H9 (cell line): ENCODE measurements at regions not wholly inside any gene's neighbourhood (a gene's known extent, or its start where the extent isn't known, plus 50 kb on each side); places are given as distances from the start of the nearest gene placed in this dataset.
"Not testable (repeated sequence)": the region's sequence is repeated elsewhere in the genome, so short reads cannot be mapped to it uniquely, and the experiment has no call there.

Source experiments
- DNase-seq: peaks from one replicate; pipeline ENCODE4 v3.0.0-alpha.2; 2017
- H2AFZ ChIP-seq: one replicate; pipeline ENCODE4 v1.6.1; 2013; ENCODE audit warnings: mild to moderate bottlenecking, low read length, control low read depth, moderate library complexity
- H2AK5ac ChIP-seq: 2 replicates; pipeline ENCODE4 v1.6.1; 2013; ENCODE audit warnings: low read length, control low read depth, mixed read lengths; ENCODE audit not compliant: insufficient read length
- H2BK120ac ChIP-seq: one replicate; pipeline ENCODE4 v1.6.1; 2013; ENCODE audit warnings: low read depth, mild to moderate bottlenecking, low read length, control low read depth, inconsistent platforms; ENCODE audit not compliant: poor library complexity, severe bottlenecking
- H2BK12ac ChIP-seq: 2 replicates; pipeline ENCODE4 v1.6.1; 2013; ENCODE audit warnings: low read length, control low read depth, mixed read lengths, low read depth; ENCODE audit not compliant: insufficient read length
- H2BK15ac ChIP-seq: 2 replicates; pipeline ENCODE4 v1.6.1; 2013; ENCODE audit warnings: low read depth, low read length, control low read depth
- H2BK20ac ChIP-seq: one replicate; pipeline ENCODE4 v1.6.1; 2013; ENCODE audit warnings: low read depth, mild to moderate bottlenecking, low read length, control low read depth, inconsistent platforms; ENCODE audit not compliant: poor library complexity, severe bottlenecking
- H2BK5ac ChIP-seq: 2 replicates; pipeline ENCODE4 v1.6.1; 2013; ENCODE audit warnings: low read length, control low read depth, mixed read lengths; ENCODE audit not compliant: insufficient read length
- H3K14ac ChIP-seq: 2 replicates; pipeline ENCODE4 v1.6.1; 2013; ENCODE audit warnings: low read length, control low read depth; ENCODE audit not compliant: insufficient read depth
- H3K18ac ChIP-seq: 2 replicates; pipeline ENCODE4 v1.6.1; 2013; ENCODE audit warnings: low read depth, mild to moderate bottlenecking, mixed read lengths, low read length, control low read depth; ENCODE audit not compliant: insufficient read length
- H3K23ac ChIP-seq: 2 replicates; pipeline ENCODE4 v1.6.1; 2013; ENCODE audit warnings: low read length, control low read depth, mixed read lengths, low read depth; ENCODE audit not compliant: insufficient read length
- H3K23me2 ChIP-seq: 2 replicates; pipeline ENCODE4 v1.6.1; 2013; ENCODE audit warnings: low read depth, mild to moderate bottlenecking, mixed read lengths, low read length, control low read depth; ENCODE audit not compliant: insufficient read length, poor library complexity, severe bottlenecking
- H3K27ac ChIP-seq: 2 replicates; pipeline ENCODE4 v1.5.1; 2013; ENCODE audit warnings: low read length, control low read depth, mixed read lengths, low read depth; ENCODE audit not compliant: insufficient read length
- H3K27me3 ChIP-seq: 2 replicates; pipeline ENCODE4 v1.6.1; 2013; ENCODE audit warnings: low read length, control low read depth, inconsistent platforms; ENCODE audit not compliant: insufficient read depth
- H3K4ac ChIP-seq: 2 replicates; pipeline ENCODE4 v1.6.1; 2013; ENCODE audit warnings: low read depth, mild to moderate bottlenecking, control low read depth, inconsistent platforms, low read length, moderate library complexity
- H3K4me1 ChIP-seq: 2 replicates; pipeline ENCODE4 v1.6.1; 2013; ENCODE audit warnings: low read length, control low read depth, inconsistent platforms; ENCODE audit not compliant: insufficient read depth
- H3K4me2 ChIP-seq: 2 replicates; pipeline ENCODE4 v1.6.1; 2013; ENCODE audit warnings: low read length, control low read depth, mixed read lengths; ENCODE audit not compliant: insufficient read length, insufficient read depth
- H3K56ac ChIP-seq: 2 replicates; pipeline ENCODE4 v1.6.1; 2013; ENCODE audit warnings: low read depth, mild to moderate bottlenecking, mixed read lengths, low read length, control low read depth; ENCODE audit not compliant: insufficient read length
- H3K79me1 ChIP-seq: 2 replicates; pipeline ENCODE4 v1.6.1; 2013; ENCODE audit warnings: low read depth, mild to moderate bottlenecking, moderate library complexity, low read length, control low read depth, inconsistent platforms; ENCODE audit not compliant: insufficient read depth, poor library complexity, severe bottlenecking
- H3K79me2 ChIP-seq: 2 replicates; pipeline ENCODE4 v1.6.1; 2013; ENCODE audit warnings: low read length, control low read depth, inconsistent platforms; ENCODE audit not compliant: insufficient read depth
- H3K9ac ChIP-seq: 2 replicates; pipeline ENCODE4 v1.6.1; 2013; ENCODE audit warnings: low read length, control low read depth, mixed read lengths; ENCODE audit not compliant: insufficient read length; ENCODE audit errors: extremely low read depth
- H3K9me3 ChIP-seq: one replicate; pipeline ENCODE4 v1.6.1; 2013; ENCODE audit warnings: low read depth, low read length, inconsistent platforms; ENCODE audit not compliant: control insufficient read depth
- H3T11ph ChIP-seq: one replicate; pipeline ENCODE4 v1.6.1; 2013; ENCODE audit warnings: mild to moderate bottlenecking, low read length, control low read depth, inconsistent platforms
- H4K20me1 ChIP-seq: one replicate; pipeline ENCODE4 v1.6.1; 2013; ENCODE audit not compliant: control insufficient read depth, insufficient read length, insufficient read depth
- H4K5ac ChIP-seq: 2 replicates; pipeline ENCODE4 v1.6.1; 2013; ENCODE audit warnings: low read depth, mild to moderate bottlenecking, mixed read lengths, low read length, control low read depth; ENCODE audit not compliant: insufficient read length
- H4K8ac ChIP-seq: replicated peaks from 2 replicates; pipeline ENCODE4 v1.6.1; 2013; ENCODE audit warnings: low read length, control low read depth, mixed read lengths, low read depth; ENCODE audit not compliant: insufficient read length
- H4K91ac ChIP-seq: 2 replicates; pipeline ENCODE4 v1.6.1; 2013; ENCODE audit warnings: low read depth, mild to moderate bottlenecking, moderate library complexity, mixed read lengths, low read length, control low read depth; ENCODE audit not compliant: insufficient read length
- H3K27ac Mint-ChIP-seq, 3 experiments: 2 replicates in 2 of 3; 3 replicates in 1 of 3; pipeline ENCODE4 v1.8.0; 2020 to 2021; ENCODE audit warnings: mixed read lengths in 3 of 3, mild to moderate bottlenecking in 1 of 3, moderate library complexity in 1 of 3
- H3K27me3 Mint-ChIP-seq: 2 replicates; pipeline ENCODE4 v1.8.0; 2021; ENCODE audit warnings: low read depth, mild to moderate bottlenecking, moderate library complexity, mixed read lengths
- H3K36me3 Mint-ChIP-seq, 3 experiments: 2 replicates in 2 of 3; 3 replicates in 1 of 3; pipeline ENCODE4 v1.8.0; 2020 to 2021; ENCODE audit warnings: low read depth in 3 of 3, mixed read lengths in 3 of 3; ENCODE audit not compliant: insufficient read depth in 1 of 3
- H3K4me1 Mint-ChIP-seq, 2 experiments: 2 replicates each; pipeline ENCODE4 v1.8.0; 2020; ENCODE audit warnings: mixed read lengths in 2 of 2
- H3K4me3 Mint-ChIP-seq, 2 experiments: 2 replicates in 1 of 2; 3 replicates in 1 of 2; pipeline ENCODE4 v1.8.0; 2020 to 2021; ENCODE audit warnings: mild to moderate bottlenecking in 2 of 2, mixed read lengths in 2 of 2, moderate library complexity in 1 of 2
- H3K9me3 Mint-ChIP-seq, 2 experiments: 2 replicates in 1 of 2; 3 replicates in 1 of 2; pipeline ENCODE4 v1.8.0; 2020; ENCODE audit warnings: mild to moderate bottlenecking in 2 of 2, mixed read lengths in 2 of 2, moderate library complexity in 1 of 2
- WGBS: extraction: QIAGEN DNeasy Blood & Tissue Kit; methylation state at CpG from one replicate; pipeline ENCODE4 v1.1.7; 2013; ENCODE audit warnings: missing lambda C conversion rate, low lambda C conversion rate, mixed read lengths; ENCODE audit not compliant: insufficient read length; ENCODE audit errors: extremely low coverage; 5-methylcytosine and 5-hydroxymethylcytosine counted together

GRCh38 chr16:29267055-29267619 lies 139.4 kb downstream of the NPIPB11 start:
- not testable (repeated sequence) for H3K4ac ChIP-seq, H4K20me1 ChIP-seq, H3K4me1 ChIP-seq, H3K18ac ChIP-seq, H3K27me3 ChIP-seq, H4K5ac ChIP-seq, DNase-seq, H4K8ac ChIP-seq, H3K23me2 ChIP-seq, H3K4me3 Mint-ChIP-seq, H3K14ac ChIP-seq, H3K4me2 ChIP-seq, H3K56ac ChIP-seq, H3K27ac Mint-ChIP-seq, H2AFZ ChIP-seq, H2BK15ac ChIP-seq, H3K79me1 ChIP-seq, H3K4me1 Mint-ChIP-seq, H3T11ph ChIP-seq, H3K36me3 Mint-ChIP-seq, H3K27ac ChIP-seq, H3K27me3 Mint-ChIP-seq, H3K9me3 Mint-ChIP-seq, H2BK120ac ChIP-seq, H3K9me3 ChIP-seq, H3K23ac ChIP-seq, H2BK20ac ChIP-seq, H3K79me2 ChIP-seq, H4K91ac ChIP-seq, H2AK5ac ChIP-seq, H2BK12ac ChIP-seq, H2BK5ac ChIP-seq, H3K9ac ChIP-seq
- WGBS, result no CpG with 5 or more reads among the region's 16 CpGs

DNA sequence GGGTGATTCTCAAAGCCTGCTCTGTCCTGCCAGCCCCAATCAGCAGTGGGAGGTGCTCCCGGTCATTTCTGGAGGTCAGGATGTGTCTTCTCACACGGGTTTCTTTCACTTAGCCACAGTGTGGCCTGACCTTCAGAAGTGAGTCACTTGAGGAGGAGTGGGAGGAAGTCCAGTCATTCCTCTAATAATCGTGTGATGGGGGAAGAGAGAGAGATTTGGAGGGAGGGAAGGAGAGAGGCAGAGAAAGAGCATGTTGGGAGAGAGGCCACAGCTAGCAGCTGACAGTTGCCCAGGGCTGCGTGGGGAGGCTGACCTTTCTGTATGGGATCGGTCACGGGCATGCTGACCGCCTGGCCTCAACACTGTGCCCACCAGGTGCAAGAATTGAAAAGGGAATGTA lies 139.9 kb downstream of the NPIPB11 start:
- DNase-seq, H3K27ac Mint-ChIP-seq, H3K27ac ChIP-seq, H4K8ac ChIP-seq, H3K9ac ChIP-seq, H3K9me3 ChIP-seq, H3T11ph ChIP-seq, H3K4ac ChIP-seq, H3K4me2 ChIP-seq, H3K18ac ChIP-seq, H3K79me2 ChIP-seq, H2AFZ ChIP-seq, H3K4me3 Mint-ChIP-seq, H2BK12ac ChIP-seq, H3K27me3 ChIP-seq, H3K23me2 ChIP-seq, H2AK5ac ChIP-seq, H4K91ac ChIP-seq, H3K4me1 ChIP-seq, H2BK20ac ChIP-seq, H3K9me3 Mint-ChIP-seq, H2BK15ac ChIP-seq, H3K4me1 Mint-ChIP-seq, H2BK120ac ChIP-seq, H3K27me3 Mint-ChIP-seq, H3K36me3 Mint-ChIP-seq, H2BK5ac ChIP-seq, H3K79me1 ChIP-seq, H3K56ac ChIP-seq, H4K5ac ChIP-seq, H3K14ac ChIP-seq, H3K23ac ChIP-seq, H4K20me1 ChIP-seq: not testable (repeated sequence)
- WGBS, result no CpG with 5 or more reads among the region's 7 CpGs
